ENCODE measurements at regions not wholly inside any gene's neighbourhood (a gene's known extent, or its start where the extent isn't known, plus 50 kb on each side); places are given as distances from the start of the nearest gene placed in this dataset.

- ChIA-PET POLR2A (no interaction called here), CTCF (no interaction called here)
- no peak overlapping the region for H3K4me2 ChIP-seq (ENCODE audit: insufficient read depth, low read length)
- no peak overlapping the region for H3K4me3 ChIP-seq (replicated peaks in 1 of 3; ENCODE audit: insufficient read depth in 1 of 3, low read depth in 1 of 3, low read length in 3 of 3)
- no peak for FAIRE-seq
- dilution Hi-C loops (cut with MboI; ENCODE audit: extremely low pct_ligation_motif_present, low sequenced_read_pairs) (no loop called here), intact Hi-C loops (cut with micrococcal nuclease) (no loop called here)
- DNase-seq (ENCODE audit: low read depth, low spot score), result no peak
- H3K36me3 ChIP-seq (ENCODE audit: control insufficient read depth in 2 of 2, extremely low read depth in 1 of 2, insufficient read depth in 2 of 2, low read length in 2 of 2), result no peaks in the 10 kb centered on the region
- TF ChIP-seq MYC (IDR thresholded peaks at IDR 0.05; ENCODE audit: low read depth, low read length), result no peak
- TF ChIP-seq EZH2 (IDR thresholded peaks at IDR 0.05; ENCODE audit: borderline replicate concordance, low read depth, low read length, severe bottlenecking), result no peak
- TF ChIP-seq, protein P1, sequence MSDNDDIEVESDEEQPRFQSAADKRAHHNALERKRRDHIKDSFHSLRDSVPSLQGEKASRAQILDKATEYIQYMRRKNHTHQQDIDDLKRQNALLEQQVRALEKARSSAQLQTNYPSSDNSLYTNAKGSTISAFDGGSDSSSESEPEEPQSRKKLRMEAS (IDR thresholded peaks at IDR 0.05; ENCODE audit: insufficient read depth, insufficient read length), result no peak
- TF ChIP-seq POLR2AphosphoS5 (IDR thresholded peaks at IDR 0.05; ENCODE audit: insufficient read depth, low read depth, low read length), result no peak
- no peak for TF ChIP-seq POLR2A (IDR thresholded peaks at IDR 0.05; ENCODE audit: low read depth, low read length)
- no peak for TF ChIP-seq CTCF (IDR thresholded peaks at IDR 0.05; ENCODE audit: extremely low read depth in 1 of 2, insufficient read depth in 1 of 2, low read depth in 1 of 2, low read length in 2 of 2)
- TF ChIP-seq GATA2 (IDR thresholded peaks at IDR 0.05; ENCODE audit: insufficient read depth, insufficient read length, low read depth, low read length), result no peak
- no peak for TF ChIP-seq JUN (IDR thresholded peaks at IDR 0.05; ENCODE audit: borderline replicate concordance, insufficient read depth, insufficient read length, low read depth)
- no peaks in the 10 kb centered on the region for H4K20me1 ChIP-seq (replicated peaks; ENCODE audit: control insufficient read depth, extremely low read depth, insufficient read depth, low read length)
- H3K79me2 ChIP-seq (ENCODE audit: control insufficient read depth, insufficient read depth, low read length), result no peaks in the 10 kb centered on the region
- no peak overlapping the region for H2AFZ ChIP-seq (ENCODE audit: low read depth, low read length)
- no TSS peak for BruUV-seq (replicated peaks)
- no peak overlapping the region for H3K9ac ChIP-seq (replicated peaks; ENCODE audit: extremely low read depth, insufficient read depth, low read length)
- H3K27ac ChIP-seq (ENCODE audit: insufficient read depth, low read depth, low read length), result no peak overlapping the region
- no peaks in the 10 kb centered on the region for H3K27me3 ChIP-seq (ENCODE audit: control insufficient read depth in 2 of 2, insufficient read depth in 2 of 2, low read length in 2 of 2)
- no peaks in the 10 kb centered on the region for H3K9me1 ChIP-seq (replicated peaks; ENCODE audit: control insufficient read depth, extremely low read depth, insufficient read depth, low read length)
- H3K9me3 ChIP-seq (replicated peaks; ENCODE audit: control insufficient read depth, insufficient read depth, low read length), result no peaks in the 10 kb centered on the region
- H3K4me1 ChIP-seq (ENCODE audit: control insufficient read depth, extremely low read depth, insufficient read depth, low read length), result no peaks in the 10 kb centered on the region
Measured at GRCh38 chr4:71275004-71275403, 63.8 kb upstream of the SLC4A4 start.

Data from endothelial cell of umbilical vein (primary cell).